ENCODE measurements at regions not wholly inside any gene's neighbourhood (a gene's known extent, or its start where the extent isn't known, plus 50 kb on each side); places are given as distances from the start of the nearest gene placed in this dataset.

DNA sequence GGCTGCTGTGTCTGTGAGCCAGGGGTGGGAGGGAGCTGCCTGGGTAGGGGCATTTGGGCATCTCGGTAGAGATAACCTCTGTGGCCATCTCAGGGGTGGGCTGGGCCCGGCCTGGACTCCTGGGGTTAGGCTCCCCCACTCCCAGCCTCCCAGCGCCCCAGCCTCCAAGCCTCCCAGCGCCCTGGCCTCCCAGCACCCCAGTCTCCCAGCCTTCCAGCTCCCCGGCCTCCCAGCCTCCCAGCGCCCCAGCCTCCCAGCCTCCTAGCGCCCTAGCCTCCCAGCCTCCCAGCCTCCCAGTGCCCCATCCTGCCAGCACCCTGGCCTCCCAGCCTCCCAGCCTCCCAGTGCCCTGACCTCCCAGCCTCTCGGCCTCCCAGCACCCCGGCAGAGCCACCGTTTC, 85.1 kb upstream of the TTC34 start:
- H3K4me3 ChIP-seq (ENCODE audit: low read depth, low read length, poor library complexity, severe bottlenecking) = no peak overlapping the region
- TF ChIP-seq EZH2 (IDR thresholded peaks at IDR 0.05; ENCODE audit: borderline replicate concordance, low read depth, low read length, poor library complexity, severe bottlenecking) = no peak
- TF ChIP-seq, protein P1, sequence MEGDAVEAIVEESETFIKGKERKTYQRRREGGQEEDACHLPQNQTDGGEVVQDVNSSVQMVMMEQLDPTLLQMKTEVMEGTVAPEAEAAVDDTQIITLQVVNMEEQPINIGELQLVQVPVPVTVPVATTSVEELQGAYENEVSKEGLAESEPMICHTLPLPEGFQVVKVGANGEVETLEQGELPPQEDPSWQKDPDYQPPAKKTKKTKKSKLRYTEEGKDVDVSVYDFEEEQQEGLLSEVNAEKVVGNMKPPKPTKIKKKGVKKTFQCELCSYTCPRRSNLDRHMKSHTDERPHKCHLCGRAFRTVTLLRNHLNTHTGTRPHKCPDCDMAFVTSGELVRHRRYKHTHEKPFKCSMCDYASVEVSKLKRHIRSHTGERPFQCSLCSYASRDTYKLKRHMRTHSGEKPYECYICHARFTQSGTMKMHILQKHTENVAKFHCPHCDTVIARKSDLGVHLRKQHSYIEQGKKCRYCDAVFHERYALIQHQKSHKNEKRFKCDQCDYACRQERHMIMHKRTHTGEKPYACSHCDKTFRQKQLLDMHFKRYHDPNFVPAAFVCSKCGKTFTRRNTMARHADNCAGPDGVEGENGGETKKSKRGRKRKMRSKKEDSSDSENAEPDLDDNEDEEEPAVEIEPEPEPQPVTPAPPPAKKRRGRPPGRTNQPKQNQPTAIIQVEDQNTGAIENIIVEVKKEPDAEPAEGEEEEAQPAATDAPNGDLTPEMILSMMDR (conservative IDR thresholded peaks at IDR 0.05; ENCODE audit: low read depth, low read length) = no peak
- no peaks in the 10 kb centered on the region for H3K36me3 ChIP-seq (ENCODE audit: insufficient read depth, low read length, poor library complexity, severe bottlenecking)
- peaks cover 10% of the 10 kb centered on the region for H3K27me3 ChIP-seq (replicated peaks; ENCODE audit: insufficient read depth, low read depth, low read length, poor library complexity)
- POLR2A ChIA-PET (ENCODE audit: low non-redundant PET) = no interaction called here
- CTCF ChIA-PET = interaction anchor here (0.6 kb wide), 1 partner anchor 842 kb away, joined by 5 read pairs; no protein-coding TSS in a partner anchor
- H3K27ac ChIP-seq (ENCODE audit: low read depth, low read length, poor library complexity, severe bottlenecking) = no peak overlapping the region
- intact Hi-C loops (cut with micrococcal nuclease; ENCODE audit: unreplicated experiment) = no loop called here
- DNase-seq (ENCODE audit: low spot score) = no peak
- BruUV-seq (replicated peaks) = no TSS peak
- no peaks in the 10 kb centered on the region for H3K9me3 ChIP-seq (ENCODE audit: low read depth, low read length, poor library complexity, severe bottlenecking)
- no peaks in the 10 kb centered on the region for H3K4me1 ChIP-seq (ENCODE audit: insufficient read depth, low read length, poor library complexity, severe bottlenecking)

DNA sequence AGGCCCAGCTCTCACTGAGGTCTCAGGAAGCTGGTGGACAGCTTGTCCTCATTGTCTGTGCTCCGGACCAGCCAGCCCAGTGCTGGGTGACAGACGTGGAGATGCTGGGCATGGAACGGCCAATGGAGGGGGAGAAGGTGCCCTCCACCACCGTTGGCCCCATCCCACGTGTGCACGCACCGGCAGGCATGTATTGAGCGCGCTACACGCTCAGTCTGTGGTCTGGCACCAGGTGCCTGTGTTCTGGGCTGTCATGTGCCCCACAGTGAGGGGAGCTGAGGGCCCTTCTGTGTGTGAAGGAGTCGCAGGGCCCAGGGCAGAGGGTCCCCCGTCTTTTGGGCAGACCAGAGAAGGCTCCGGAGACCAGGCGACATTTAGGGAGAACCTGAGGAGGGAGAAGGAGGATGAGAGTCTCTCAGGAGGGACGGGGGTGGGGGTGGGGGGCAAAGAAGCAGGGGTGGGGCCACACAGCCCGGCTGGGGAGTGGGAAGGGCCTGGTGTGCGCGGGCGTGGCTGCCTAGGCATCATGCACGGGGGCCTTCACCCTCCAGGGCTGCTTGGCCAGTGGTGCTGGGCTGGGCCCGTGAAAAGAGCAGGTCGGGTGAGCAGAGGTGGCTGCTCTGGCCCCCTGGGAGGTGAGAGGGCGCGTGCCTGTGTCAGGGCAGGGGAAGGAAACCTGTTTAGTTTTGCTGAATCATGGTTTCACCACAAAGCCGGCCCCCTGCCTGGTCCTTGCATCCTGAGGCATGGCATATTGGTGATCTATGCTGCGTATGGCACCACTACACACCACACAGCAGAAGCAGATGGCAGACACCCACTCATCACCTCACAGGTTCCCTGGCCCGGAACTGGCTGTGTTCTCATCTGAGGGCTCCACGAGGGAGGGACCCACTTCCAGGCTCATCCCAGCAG, 86.7 kb upstream of the TTC34 start:
- BruUV-seq (replicated peaks) = no TSS peak

DNA sequence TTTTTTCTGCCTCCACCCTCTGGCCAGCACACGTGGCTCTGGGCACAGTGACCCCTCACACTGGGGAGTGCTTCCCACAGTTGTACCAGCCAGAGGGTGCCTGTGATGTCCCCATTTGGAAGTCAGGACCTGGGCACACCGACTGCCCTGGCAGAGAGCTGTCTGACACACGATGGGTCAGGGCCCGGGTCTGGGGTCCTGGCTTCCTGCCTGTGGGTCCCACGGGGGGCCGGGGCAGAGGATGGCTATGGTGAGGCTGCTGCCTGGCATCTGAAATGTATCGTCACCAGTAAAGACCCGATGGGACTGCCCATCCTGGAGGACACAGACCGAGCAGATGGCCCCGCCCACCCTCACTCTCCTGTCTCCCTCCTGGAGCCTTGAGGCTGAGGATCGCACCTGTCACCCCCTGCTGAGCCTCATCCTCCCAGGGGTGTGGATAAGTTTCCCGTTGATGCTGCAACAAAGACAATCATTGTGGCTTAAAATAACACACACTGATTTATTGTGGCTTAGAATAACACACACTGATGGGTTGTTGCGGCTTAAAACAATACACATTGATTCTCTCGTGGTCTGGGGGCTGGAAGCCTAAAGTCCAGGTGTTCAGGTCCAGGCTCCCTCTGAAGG, 88.8 kb upstream of the TTC34 start:
- POLR2A ChIA-PET (ENCODE audit: low non-redundant PET) = no interaction called here
- intact Hi-C loops (cut with micrococcal nuclease; ENCODE audit: unreplicated experiment) = no loop called here
- no peaks in the 10 kb centered on the region for H3K36me3 ChIP-seq (ENCODE audit: insufficient read depth, low read length, poor library complexity, severe bottlenecking)
- peaks cover 6% of the 10 kb centered on the region for H3K27me3 ChIP-seq (replicated peaks; ENCODE audit: insufficient read depth, low read depth, low read length, poor library complexity)
- H3K4me3 ChIP-seq (ENCODE audit: low read depth, low read length, poor library complexity, severe bottlenecking) = no peak overlapping the region
- no peaks in the 10 kb centered on the region for H3K9me3 ChIP-seq (ENCODE audit: low read depth, low read length, poor library complexity, severe bottlenecking)
- TF ChIP-seq, protein P1 (conservative IDR thresholded peaks at IDR 0.05; ENCODE audit: low read depth, low read length) = no peak
- TF ChIP-seq EZH2 (IDR thresholded peaks at IDR 0.05; ENCODE audit: borderline replicate concordance, low read depth, low read length, poor library complexity, severe bottlenecking) = no peak
- CTCF ChIA-PET = no interaction called here
- no peaks in the 10 kb centered on the region for H3K4me1 ChIP-seq (ENCODE audit: insufficient read depth, low read length, poor library complexity, severe bottlenecking)
- no TSS peak for BruUV-seq (replicated peaks)
- DNase-seq (ENCODE audit: low spot score) = no peak
- H3K27ac ChIP-seq (ENCODE audit: low read depth, low read length, poor library complexity, severe bottlenecking) = no peak overlapping the region

More for the DNA sequence above, 86.7 kb upstream of the TTC34 start:
- H3K36me3 ChIP-seq (ENCODE audit: insufficient read depth, low read length, poor library complexity, severe bottlenecking) = no peaks in the 10 kb centered on the region
- ChIA-PET POLR2A (ENCODE audit: low non-redundant PET) (no interaction called here), CTCF (no interaction called here)
- DNase-seq (ENCODE audit: low spot score) = no peak
- TF ChIP-seq, protein P1 (conservative IDR thresholded peaks at IDR 0.05; ENCODE audit: low read depth, low read length) = no peak
- no peak for TF ChIP-seq EZH2 (IDR thresholded peaks at IDR 0.05; ENCODE audit: borderline replicate concordance, low read depth, low read length, poor library complexity, severe bottlenecking)
- no peak overlapping the region for H3K4me3 ChIP-seq (ENCODE audit: low read depth, low read length, poor library complexity, severe bottlenecking)
- intact Hi-C loops (cut with micrococcal nuclease; ENCODE audit: unreplicated experiment) = no loop called here
- no peak overlapping the region for H3K27ac ChIP-seq (ENCODE audit: low read depth, low read length, poor library complexity, severe bottlenecking)
- H3K27me3 ChIP-seq (replicated peaks; ENCODE audit: insufficient read depth, low read depth, low read length, poor library complexity) = peaks cover 6% of the 10 kb centered on the region
- H3K4me1 ChIP-seq (ENCODE audit: insufficient read depth, low read length, poor library complexity, severe bottlenecking) = no peaks in the 10 kb centered on the region
- H3K9me3 ChIP-seq (ENCODE audit: low read depth, low read length, poor library complexity, severe bottlenecking) = no peaks in the 10 kb centered on the region
